ENCODE measurements at regions not wholly inside any gene's neighbourhood (a gene's known extent, or its start where the extent isn't known, plus 50 kb on each side); places are given as distances from the start of the nearest gene placed in this dataset.

DNA sequence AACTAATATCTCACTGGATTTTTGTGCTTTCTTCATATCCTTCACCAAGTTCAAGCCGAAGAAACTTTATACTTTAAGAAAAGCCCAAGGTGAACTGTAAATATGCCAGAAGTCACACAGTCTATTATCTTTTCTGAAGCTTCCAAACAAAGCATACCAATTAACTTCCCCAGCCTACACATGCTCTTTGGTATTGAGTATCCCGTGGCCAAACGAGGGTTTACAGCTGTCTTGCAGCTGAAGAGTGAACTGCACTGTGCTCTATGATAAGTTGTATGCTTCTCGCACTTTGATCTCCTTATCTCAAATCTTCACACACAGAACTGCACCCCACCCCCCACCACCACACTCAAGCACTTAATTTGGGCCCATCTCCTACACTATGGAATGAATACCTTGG is 215.6 kb upstream of the VEPH1 start:
- no peak for DNase-seq (ENCODE audit: low spot score)

GRCh38 chr3:157713101-157713500 is 209.9 kb upstream of the VEPH1 start:
- DNase-seq (ENCODE audit: low spot score), result no peak

GRCh38 chr3:157705258-157705657 is 202.0 kb upstream of the VEPH1 start:
- DNase-seq (ENCODE audit: low spot score), result no peak

- no peak for DNase-seq (ENCODE audit: low spot score)
Measured at GRCh38 chr3:157700405-157700804, 197.2 kb upstream of the VEPH1 start.

DNA sequence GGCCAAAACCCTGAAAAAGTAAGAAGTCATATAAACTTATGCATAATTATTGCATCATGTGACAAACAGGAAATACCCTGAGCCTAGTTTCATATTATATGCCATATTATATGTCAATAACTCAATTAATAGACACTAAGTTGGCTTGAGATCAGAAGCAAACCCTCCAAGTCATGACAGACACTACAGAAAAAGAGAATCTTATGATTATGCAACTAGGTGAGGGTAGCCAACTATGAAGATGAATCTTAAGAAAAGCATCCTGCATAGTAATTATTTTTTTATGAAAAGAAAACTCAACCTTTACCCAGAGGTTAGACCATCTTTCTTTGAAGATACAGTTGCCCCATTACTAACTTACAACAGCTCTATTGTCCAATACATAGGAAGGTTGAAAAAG is 192.4 kb upstream of the VEPH1 start:
- no peak for DNase-seq (ENCODE audit: low spot score)

GRCh38 chr3:157695103-157695502 is 191.9 kb upstream of the VEPH1 start:
- DNase-seq (ENCODE audit: low spot score), result no peak

DNA sequence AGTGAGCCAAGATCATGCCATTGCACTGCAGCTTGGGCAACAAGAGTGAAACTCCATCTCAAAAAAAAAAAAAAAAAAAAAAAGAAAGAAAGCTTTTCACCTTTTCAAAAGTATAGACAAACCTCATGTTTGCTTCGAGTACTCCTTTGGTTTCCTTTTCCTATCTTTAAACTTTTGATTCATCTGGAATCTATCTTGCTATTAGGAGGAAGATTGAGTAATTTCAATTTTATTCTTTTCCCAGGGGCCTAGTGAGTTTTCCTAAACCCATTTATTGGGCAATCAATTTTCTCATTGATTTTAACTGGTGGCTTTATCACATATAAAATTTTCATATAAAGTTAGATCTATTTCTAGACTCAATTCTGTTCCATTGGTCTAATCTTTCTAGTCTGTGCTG is 190.5 kb upstream of the VEPH1 start:
- DNase-seq (ENCODE audit: low spot score), result no peak

DNA sequence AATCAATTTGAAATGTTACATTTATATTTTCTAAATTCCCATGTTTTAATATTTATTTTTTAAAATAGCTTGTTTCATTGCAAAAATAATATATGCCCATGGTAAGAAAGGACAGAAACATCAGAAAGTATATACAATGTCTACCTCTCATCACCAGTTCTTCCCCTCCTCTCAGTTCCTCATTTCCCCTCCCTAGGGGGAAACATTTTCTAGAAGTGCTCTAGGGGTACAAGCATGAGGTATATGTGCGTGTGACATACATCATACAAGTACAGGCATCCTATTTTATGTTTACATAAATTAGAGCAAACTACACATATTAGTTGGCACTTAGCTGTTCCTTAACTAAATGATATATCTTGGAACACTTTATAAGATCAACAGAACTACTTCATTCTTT is 189.3 kb upstream of the VEPH1 start:
- DNase-seq (ENCODE audit: low spot score), result no peak

DNA sequence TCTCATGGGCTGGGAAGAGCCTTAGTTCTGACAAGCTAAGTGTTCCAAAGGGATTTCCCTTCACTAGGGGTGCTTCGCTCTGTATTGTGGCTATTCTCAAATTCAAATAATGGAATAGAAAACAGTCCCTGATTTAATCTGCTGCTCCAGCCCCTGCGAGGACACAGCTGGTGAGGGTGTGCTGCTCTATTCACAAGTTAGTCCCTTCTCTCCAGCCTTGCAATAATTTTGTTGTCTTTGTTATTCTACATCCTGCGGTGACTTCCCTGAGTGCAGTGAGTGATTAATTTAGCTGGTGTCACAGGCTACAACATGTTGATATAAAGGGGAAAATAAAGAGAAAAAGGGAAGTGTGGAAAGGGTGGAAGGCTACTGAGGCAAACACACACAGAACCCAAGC is 180.5 kb upstream of the VEPH1 start:
- DNase-seq (ENCODE audit: low spot score), result no peak

- DNase-seq (ENCODE audit: low spot score), result no peak
Measured at GRCh38 chr3:157672061-157672460, 168.8 kb upstream of the VEPH1 start.

DNA sequence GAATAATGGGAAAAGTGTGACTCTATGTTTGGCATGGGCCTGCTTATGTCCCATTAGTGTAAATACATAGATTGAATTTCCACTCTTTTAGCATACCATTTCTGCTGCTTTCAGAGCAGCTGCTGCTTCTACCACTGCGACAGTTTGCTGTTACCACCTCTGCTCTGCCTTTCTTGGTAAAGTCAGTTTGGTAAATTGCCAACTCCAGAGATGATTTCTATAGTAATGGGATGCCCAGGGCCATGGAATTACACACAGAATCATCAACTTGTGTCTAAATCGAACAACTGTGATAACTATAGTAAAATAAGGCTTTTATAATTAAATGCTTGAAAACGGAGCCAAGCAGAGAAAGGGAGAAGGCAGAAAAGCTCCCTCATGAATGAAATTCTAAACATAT is 168.4 kb upstream of the VEPH1 start:
- DNase-seq (ENCODE audit: low spot score), result no peak

DNA sequence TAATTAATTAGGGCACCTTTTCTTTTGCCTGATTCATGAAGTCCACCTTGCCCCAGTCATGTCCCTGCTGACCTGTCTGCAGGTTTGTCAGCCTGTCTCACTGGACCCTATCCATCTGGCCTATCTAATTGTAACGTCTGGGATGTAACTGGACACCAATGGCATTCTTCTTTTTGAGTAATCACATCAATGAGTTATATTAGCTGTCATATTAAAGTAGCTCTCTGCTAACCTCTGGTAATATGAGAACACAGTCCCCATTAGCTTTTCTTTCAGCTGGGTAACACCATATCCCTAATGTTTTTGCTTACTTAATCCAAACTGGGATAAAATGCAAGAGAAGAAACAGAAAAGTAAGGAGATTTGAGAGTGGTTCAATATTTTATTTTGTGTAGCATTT is 166.2 kb upstream of the VEPH1 start:
- no peak for DNase-seq (ENCODE audit: low spot score)

- no peak for DNase-seq (ENCODE audit: low spot score)
Measured at GRCh38 chr3:157667493-157667892, 164.3 kb upstream of the VEPH1 start.

DNA sequence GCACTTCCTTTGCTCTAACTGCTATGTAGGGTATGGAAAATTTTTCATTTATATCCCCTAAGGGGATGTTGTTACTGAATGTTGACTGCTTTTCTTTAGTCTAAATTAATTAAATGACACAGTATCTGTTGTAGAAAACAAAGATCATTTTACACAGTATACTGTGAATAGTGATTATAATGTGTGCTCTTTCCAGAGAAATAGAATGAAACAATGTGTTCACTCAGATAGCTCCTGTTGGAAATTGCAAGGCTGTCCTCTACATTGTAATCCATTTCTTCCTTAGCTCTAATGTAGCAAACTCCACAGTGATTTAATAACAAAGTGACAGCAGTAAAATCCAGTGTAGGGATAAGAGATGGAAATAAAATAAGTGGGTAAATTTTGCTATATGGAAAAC is 159.0 kb upstream of the VEPH1 start:
- no peak for DNase-seq (ENCODE audit: low spot score)

DNA sequence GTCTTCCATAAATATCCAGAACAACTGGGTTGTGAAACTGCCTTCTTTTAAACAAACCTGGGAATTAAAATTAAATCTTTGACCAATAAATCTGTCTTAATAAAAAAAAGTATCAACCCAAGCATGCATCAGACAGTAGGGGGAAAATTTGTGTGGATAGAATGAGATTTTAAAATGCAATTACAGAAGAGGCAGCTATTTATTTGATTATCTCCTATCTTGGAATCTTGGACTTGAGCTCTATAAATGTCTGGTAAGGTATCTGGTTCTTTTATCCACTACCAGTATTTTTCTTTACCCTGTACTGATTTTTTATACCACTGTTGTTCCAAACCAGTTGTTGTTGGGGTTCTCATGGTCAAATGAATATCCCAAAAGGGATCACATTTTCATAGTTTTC is 157.6 kb upstream of the VEPH1 start:
- no peak for DNase-seq (ENCODE audit: low spot score)

- no peak for DNase-seq (ENCODE audit: low spot score)
Measured at GRCh38 chr3:157652366-157652765, 149.2 kb upstream of the VEPH1 start.

- DNase-seq (ENCODE audit: low spot score), result no peak
Measured at GRCh38 chr3:157650699-157651098, 147.5 kb upstream of the VEPH1 start.

DNA sequence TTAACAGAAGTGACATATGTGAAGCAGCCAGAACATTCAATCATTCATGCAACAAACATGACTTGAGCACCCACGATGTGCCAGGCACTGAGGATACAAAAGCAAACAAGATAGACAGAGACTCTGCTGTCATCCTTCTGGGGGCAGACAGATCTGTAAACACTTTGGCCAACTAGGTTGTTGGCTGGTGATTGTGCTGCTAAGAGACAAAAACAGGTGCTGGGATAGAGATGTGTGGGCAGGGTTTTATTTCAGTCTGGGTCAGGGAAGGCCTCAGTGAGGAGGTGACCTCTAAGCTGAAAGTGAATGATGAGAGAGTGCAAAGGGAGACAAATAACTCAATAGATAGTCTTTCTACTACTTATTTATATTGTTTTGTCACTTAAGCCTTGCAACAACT is 147.0 kb upstream of the VEPH1 start:
- DNase-seq (ENCODE audit: low spot score), result no peak

DNA sequence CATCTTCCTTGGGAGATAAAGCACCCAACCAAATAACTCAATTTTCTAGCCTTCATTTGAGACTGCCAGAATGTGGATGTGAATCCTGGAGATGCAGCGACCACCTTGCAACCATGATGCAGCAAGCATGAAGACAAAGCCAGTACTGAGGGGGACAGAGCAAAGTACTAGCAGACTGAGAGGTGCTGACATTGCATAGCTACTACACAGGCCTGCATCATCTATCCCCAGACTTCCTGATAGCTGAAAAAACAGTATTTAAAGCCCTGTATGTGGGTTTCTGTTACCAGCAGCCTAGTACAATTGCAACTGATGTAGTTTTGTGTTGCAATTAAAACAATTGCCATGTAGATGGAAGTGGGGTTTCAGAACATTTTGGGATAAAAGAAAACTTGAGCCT is 146.3 kb upstream of the VEPH1 start:
- no peak for DNase-seq (ENCODE audit: low spot score)

- DNase-seq (ENCODE audit: low spot score), result no peak
Measured at GRCh38 chr3:157647820-157648219, 144.6 kb upstream of the VEPH1 start.

DNA sequence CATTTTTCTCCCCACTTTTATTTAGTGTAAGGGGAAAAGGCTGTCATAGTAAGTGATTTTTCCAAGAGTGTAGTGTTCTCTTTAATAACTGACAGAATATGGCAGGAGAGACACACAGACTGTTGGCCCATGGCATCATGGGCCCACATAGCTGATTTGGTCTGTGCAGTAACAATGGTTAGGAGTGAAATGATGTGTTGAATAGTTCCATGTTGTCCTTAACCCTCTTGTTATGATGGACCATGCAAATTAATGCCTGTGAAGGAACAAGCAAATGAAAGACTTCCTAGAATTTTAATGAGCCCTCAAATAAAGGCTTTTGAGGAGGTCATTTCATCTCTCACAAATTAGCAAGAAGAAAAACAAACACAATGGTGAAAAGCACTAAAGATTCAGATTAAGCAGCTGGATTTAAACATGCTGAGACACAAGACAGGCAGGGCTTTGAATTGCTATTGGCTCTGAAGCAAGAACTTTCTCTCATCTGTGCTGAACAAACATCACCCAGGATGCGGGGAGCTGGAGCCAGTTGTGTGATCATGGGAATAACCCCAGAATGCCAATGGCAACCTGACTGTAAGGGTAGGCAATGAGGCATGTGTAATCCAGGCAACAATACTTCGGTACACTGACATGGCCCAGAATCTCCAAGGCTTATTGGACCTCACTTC is 136.7 kb upstream of the VEPH1 start:
- DNase-seq (ENCODE audit: low spot score), result no peak

- no peak for DNase-seq (ENCODE audit: low spot score)
Measured at GRCh38 chr3:157637866-157638265, 134.7 kb upstream of the VEPH1 start.

GRCh38 chr3:157633241-157633640 is 130.0 kb upstream of the VEPH1 start:
- DNase-seq (ENCODE audit: low spot score), result no peak

DNA sequence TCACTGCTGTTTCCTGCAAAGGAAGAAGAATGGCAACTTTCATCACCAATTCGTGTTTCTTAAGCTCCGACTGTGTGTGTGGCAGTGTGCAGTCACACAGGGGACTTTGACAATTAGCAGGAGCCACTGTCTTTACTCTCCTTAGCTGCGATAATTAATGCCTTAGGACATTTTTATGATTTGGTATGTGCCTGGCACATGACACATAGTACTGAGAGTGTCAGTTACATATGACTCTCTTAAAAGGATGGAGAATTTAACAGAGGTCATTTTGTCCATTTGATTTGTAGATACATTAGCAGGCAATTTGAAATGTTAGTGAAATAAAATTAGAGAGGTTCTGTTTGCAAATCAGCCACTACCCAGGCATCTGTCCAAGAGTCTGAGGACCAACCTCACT is 128.9 kb upstream of the VEPH1 start:
- no peak for DNase-seq (ENCODE audit: low spot score)

GRCh38 chr3:157631478-157631877 is 128.3 kb upstream of the VEPH1 start:
- DNase-seq (ENCODE audit: low spot score), result no peak
